T-helper 9 cell (primary cell): ENCODE measurements at regions not wholly inside any gene's neighbourhood (a gene's known extent, or its start where the extent isn't known, plus 50 kb on each side); places are given as distances from the start of the nearest gene placed in this dataset.

Source experiments
- DNase-seq: peaks from one replicate; pipeline ENCODE4 v3.0.0-alpha.2; 2020

DNA sequence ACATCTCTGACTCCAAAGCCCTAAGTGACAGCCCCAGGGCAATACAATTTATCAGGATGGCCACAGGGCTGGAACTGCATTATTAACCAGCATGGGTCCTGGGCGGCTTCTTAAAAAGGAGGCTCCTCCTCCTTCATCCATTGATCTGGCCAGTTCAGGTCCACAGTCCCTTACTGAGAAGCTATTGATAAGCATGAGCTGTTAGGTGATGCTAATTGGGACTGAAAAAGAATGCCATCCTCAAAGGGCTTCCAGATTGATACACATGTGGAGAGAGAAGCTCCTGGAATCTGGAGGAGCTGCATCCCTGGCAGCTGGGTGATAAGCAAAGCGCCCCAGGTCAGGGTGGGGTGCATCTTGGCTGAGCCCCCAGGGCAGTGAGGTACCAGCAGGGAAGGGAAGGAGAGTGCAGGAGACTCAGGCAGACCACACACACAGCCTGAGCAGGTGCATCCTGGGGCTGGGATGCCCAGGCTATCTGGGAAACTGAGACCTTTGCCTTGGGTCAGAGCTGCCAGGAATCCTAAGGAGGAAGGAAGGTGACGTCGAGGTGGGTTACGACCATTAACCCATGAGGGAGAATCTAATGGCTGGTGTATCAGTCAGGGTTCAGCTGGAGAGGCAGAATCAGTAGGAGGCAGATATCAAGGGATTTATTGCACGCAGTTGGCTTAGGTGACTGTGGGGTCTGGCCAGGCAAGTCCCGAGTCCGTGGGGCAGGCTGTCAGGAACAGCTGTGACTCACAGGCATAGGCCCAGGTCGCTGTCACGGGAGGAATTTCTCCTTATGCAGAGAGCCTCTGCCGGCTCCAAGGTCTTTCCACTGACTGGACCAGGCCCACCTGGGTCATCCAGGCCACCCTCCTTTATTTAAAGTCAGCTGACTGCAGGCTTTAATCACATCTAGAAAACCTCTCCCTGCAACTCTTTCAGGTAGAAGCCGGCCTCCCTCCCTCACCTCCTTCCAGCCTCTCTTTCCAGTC is 261.2 kb downstream of the BMP7 start:
- DNase-seq: no peak

- no peak for DNase-seq
Observed at GRCh38 chr20:57006411-57007170, 259.9 kb downstream of the BMP7 start.

DNA sequence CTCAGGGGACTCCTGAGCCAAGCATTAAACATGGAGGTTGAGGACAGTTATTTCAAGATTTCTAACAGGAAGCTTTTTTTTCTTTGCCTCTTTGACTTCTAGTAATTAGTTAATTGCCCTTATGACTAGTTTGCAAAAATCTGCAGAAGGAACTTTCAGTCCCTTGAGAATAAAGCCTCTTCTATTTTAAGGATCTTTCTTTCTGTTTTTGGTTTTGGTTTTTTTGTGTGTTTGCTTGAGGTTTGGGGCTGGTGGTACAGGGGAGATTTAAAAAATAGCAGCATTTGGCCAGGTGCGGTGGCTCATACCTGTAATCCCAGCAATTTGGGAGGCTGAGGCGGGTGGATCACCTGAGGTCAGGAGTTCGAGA is 259.3 kb downstream of the BMP7 start:
- DNase-seq: no peak

DNA sequence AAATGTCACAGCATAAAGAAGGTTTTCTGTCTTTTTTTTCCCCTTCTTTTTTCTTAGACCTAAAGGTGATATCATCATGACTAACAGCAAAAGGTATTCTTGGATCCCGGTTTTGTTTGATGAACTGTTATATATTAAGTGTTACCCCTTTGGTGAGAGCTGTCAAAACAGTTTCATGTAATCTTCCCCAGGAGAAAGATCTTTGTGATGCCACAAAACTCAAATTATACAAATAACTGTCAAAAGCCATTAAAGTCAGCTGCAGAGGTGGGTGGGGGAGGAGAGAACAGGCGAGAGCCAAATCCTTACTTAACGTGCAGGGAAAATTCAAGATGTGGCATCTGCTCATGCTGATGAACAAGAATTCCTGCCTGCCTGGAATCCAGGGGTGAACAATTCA is 258.2 kb downstream of the BMP7 start:
- DNase-seq: no peak

DNA sequence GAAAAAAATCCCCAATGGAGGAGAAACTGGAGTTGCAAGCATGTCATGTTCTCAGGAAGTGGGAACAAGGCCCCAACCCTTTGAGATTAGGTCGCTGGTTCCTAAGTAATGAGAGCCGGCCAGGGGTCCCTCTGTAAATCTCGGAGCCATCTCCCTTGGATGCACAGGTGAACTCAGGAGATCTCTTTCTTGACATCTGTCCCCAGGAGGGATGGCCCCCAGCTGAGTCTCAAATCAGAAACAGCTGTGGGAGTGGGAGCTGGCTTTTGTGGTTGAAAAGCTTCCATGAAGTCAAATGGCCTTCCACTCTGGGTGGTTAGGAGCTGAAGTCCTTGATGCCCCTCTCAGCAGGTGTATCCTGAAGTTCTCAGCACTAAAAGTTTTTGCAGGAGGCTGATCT is 257.1 kb downstream of the BMP7 start:
- no peak for DNase-seq

- no peak for DNase-seq
Observed at GRCh38 chr20:57009775-57010174, 256.7 kb downstream of the BMP7 start.

- no peak for DNase-seq
Observed at GRCh38 chr20:57012691-57013090, 253.8 kb downstream of the BMP7 start.

DNA sequence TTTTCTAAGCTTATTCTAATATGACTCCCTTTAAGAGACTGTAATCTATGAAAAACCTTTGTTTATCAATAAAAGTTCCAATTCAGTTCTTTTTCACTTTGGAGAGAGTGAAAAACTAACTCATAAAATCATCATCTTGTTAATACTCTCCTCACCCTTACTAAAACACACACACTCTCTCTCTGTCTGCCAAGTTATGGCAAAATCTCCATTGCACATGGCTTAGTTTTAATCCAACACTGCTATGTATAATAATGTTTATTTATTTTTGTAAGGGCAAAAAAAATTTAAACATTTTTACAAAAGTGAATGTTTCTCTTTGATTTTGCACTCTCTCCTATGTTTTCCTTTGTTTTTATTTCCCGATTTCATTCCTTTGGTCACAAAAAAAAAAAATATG is 253.2 kb downstream of the BMP7 start:
- no peak for DNase-seq

DNA sequence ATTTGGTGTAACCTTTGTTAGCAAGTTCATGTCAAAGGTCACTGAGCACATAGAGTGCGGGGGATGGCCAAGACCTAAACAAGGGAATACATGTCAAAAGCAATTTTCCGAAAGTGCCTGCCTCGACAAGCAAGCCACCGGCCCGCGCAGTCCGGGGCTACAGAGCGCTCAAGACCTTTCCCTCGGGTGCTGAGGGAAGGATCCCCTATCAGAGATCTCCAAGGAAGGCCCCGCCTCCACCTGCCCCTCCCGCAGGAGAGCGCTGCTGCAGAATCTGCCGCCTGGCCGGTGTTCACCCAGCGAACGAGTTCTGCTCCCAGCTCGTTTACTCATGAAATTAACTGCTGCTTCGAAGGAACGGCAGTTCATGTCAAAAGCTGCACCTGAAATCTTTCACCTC is 252.7 kb downstream of the BMP7 start:
- DNase-seq: no peak

DNA sequence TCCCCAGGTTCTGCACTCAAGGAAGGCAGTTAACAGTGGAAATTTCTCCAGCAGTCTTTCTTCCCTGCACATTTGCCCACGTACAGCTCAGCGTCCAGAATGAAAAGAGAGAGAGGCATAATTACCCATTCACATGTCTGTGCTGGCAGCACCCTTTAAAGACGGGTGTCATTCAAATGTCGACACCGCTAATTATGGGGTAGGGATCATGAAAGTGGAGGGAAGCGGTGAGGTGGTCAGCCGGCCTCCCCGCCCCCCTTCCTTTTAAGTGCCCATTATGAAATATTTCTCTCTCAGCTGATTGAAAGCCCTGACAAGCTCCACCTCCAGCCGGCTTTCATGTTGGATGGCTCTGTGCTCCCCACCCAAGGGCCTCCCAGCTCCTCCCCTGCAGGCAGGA is 246.1 kb downstream of the BMP7 start:
- DNase-seq: no peak

- DNase-seq: no peak
Observed at GRCh38 chr20:57022306-57022705, 244.1 kb downstream of the BMP7 start.

- DNase-seq: no peak
Observed at GRCh38 chr20:57023007-57023406, 243.4 kb downstream of the BMP7 start.

DNA sequence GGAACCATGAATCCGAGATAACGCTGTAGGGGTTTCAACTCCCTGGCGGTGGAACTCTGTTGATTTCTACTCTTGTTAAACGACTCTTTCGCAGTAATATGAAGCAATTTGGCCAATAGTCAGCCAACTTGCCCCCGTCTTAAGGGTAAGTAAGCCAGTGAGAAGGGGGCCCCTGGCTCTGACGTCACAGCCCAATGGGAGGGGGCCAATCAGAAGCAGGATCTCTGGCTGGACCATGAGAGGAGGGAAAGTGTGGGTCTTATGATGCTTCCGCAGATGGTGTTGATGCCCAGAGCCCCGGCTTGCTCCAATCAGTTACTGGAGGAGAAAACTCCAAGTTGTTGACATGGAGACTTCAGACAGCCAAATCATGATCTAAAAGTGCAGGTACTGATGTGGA is 242.4 kb downstream of the BMP7 start:
- DNase-seq: no peak

GRCh38 chr20:57024849-57025248 is 241.6 kb downstream of the BMP7 start:
- no peak for DNase-seq

GRCh38 chr20:57025261-57025660 is 241.2 kb downstream of the BMP7 start:
- no peak for DNase-seq

DNA sequence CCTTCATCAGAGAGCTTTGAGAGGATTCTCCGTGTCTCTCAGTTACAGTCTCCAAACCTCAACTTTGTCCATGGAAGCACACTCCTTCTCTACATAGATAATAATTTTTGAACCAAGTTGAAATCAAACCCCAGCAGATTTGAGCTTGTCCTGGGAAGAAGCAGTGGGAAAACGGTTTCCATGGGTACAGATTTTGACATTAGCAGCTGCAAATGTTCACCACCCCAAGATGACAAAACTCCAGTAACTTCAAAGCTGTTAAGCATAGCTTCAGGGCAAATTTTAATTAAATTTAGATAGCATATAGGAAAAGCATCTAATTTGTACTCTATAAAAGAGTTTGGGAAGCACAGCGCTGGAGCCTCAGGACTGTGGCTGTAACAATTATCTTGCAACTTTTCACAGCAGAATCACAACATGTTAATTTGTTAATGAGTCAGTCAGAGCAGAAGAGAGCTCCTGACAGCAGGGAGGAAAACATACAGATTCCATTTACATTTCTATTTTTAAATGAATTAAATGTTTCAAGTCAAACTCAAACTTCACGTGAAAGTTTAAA is 240.7 kb downstream of the BMP7 start:
- no peak for DNase-seq

GRCh38 chr20:57027777-57028176 is 238.7 kb downstream of the BMP7 start:
- DNase-seq: no peak

GRCh38 chr20:57030611-57031600 is 235.5 kb downstream of the BMP7 start:
- DNase-seq: no peak

- no peak for DNase-seq
Observed at GRCh38 chr20:57031867-57032355, 234.5 kb downstream of the BMP7 start.

- DNase-seq: no peak
Observed at GRCh38 chr20:57032847-57033246, 233.6 kb downstream of the BMP7 start.

DNA sequence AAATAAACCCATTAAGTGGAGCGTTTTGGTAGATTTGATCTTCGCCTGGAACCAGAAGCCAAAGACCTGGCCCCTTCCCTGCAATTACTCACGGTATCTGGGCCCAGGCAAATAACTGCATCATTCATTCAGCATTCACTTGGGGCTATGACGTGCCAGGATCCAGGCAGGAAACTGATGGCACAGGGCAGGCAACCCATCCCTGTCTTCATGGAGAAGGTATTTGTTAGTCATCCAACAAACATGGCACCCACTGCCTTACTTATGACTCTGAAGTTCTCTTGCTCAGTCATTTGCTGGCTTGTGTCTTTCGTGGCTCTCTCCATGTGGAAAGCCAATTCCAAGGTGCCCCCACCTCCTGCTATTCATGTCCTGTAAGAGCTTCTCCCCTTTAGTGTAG is 232.4 kb downstream of the BMP7 start:
- DNase-seq: no peak

DNA sequence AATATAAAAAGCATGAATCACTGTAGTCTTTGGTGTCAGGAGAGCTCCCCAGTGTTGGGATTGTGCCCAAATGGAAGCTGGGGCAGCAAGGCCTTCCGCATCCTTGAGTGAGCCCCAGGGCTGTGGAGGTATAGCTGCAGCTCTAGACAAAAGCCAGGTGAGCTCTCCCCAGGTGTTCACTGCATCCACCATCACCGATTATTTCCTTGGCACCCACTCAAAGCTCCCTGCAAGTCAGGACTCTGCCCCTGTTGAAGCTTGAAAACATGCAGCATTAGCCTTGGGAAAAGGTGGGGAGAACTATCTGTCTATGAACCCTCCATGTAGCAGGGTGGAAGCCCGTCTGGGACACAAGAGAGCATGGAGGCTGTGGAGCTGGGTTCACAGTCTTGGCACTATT is 228.8 kb downstream of the BMP7 start:
- no peak for DNase-seq
